HG02938 (cell line): ENCODE measurements at regions not wholly inside any gene's neighbourhood (a gene's known extent, or its start where the extent isn't known, plus 50 kb on each side); places are given as distances from the start of the nearest gene placed in this dataset.

ENCODE experiments used
- ATAC-seq: cut with Tn5 transposase; IDR thresholded peaks from one replicate; pipeline ENCODE4 v1.9.1; 2021; ENCODE audit warnings: mild to moderate bottlenecking, moderate library complexity; ENCODE audit not compliant: unreplicated experiment

- ATAC-seq, result no peak
Observed at GRCh38 chr12:46456356-46457334, 84.1 kb upstream of the SLC38A2 start.

GRCh38 chr12:46455648-46456352, 83.2 kb upstream of the SLC38A2 start:
- ATAC-seq, result peak; percentile 55

- ATAC-seq, result no peak
Observed at GRCh38 chr12:46454981-46455380, 82.4 kb upstream of the SLC38A2 start.

- no peak for ATAC-seq
Observed at GRCh38 chr12:46453428-46453827, 80.9 kb upstream of the SLC38A2 start.

- ATAC-seq, result no peak
Observed at GRCh38 chr12:46452776-46453175, 80.2 kb upstream of the SLC38A2 start.

GRCh38 chr12:46452061-46452615, 79.6 kb upstream of the SLC38A2 start:
- ATAC-seq, result no peak

- ATAC-seq, result no peak
Observed at GRCh38 chr12:46451276-46452021, 78.9 kb upstream of the SLC38A2 start.

- ATAC-seq, result no peak
Observed at GRCh38 chr12:46450279-46450748, 77.7 kb upstream of the SLC38A2 start.

- no peak for ATAC-seq
Observed at GRCh38 chr12:46449856-46450255, 77.3 kb upstream of the SLC38A2 start.

GRCh38 chr12:46449316-46449715, 76.7 kb upstream of the SLC38A2 start:
- ATAC-seq, result no peak

GRCh38 chr12:46446645-46447044, 74.1 kb upstream of the SLC38A2 start:
- ATAC-seq, result no peak

- no peak for ATAC-seq
Observed at GRCh38 chr12:46445551-46446235, 73.1 kb upstream of the SLC38A2 start.

- ATAC-seq, result no peak
Observed at GRCh38 chr12:46445093-46445492, 72.5 kb upstream of the SLC38A2 start.

GRCh38 chr12:46443594-46444263, 71.2 kb upstream of the SLC38A2 start:
- no peak for ATAC-seq

GRCh38 chr12:46442738-46443137, 70.2 kb upstream of the SLC38A2 start:
- no peak for ATAC-seq

GRCh38 chr12:46442239-46442638, 69.7 kb upstream of the SLC38A2 start:
- ATAC-seq, result no peak

- no peak for ATAC-seq
Observed at GRCh38 chr12:46439793-46440511, 67.4 kb upstream of the SLC38A2 start.

- no peak for ATAC-seq
Observed at GRCh38 chr12:46438719-46439319, 66.2 kb upstream of the SLC38A2 start.

- ATAC-seq, result no peak
Observed at GRCh38 chr12:46438256-46438655, 65.7 kb upstream of the SLC38A2 start.
